ENCODE measurements at regions not wholly inside any gene's neighbourhood (a gene's known extent, or its start where the extent isn't known, plus 50 kb on each side); places are given as distances from the start of the nearest gene placed in this dataset.

DNA sequence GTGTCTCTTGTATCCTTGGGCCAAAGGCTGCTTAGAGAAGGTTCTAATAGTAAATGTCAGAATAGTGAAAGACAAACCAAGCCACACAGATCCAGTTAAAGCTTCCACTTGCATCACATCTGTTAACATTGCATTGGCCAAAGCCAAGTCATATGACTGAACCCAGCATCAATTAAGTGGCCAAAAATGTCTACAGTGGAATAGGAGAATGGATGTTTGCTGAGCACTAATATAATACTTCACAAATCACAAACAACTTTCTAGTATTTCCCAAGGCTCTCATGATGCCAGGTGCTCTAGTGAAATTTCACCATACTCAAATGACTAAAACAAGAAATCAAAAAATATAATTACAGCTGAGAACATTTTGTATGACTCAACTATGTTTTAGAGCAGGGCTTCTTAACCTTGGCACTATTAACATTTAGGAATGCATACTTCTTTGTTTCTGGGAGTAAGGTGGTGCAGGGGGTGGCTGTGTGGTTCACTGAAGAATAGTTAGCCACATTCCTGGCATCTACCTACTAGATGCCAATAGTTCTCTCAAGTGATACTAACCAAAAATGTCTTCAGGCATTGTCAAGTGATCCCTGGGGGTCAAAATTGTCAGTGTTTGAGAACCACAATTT, 148.0 kb upstream of the SPTLC3 start:
- Histone ChIP-seq H3K27ac (no peak overlapping the region), H3K36me3 (no peaks in the 10 kb centered on the region), H3K4me1 (no peaks in the 10 kb centered on the region), H2AFZ (replicated peaks) (no peak overlapping the region), H3K27me3 (no peaks in the 10 kb centered on the region), H3K79me2 (ENCODE audit: low read depth) (no peaks in the 10 kb centered on the region), H4K20me1 (ENCODE audit: low read depth) (no peaks in the 10 kb centered on the region), H3K4me3 (no peak overlapping the region), H3K9ac (no peak overlapping the region), H3F3A (ENCODE audit: low read depth) (no peaks in the 10 kb centered on the region), H3K9me3 (ENCODE audit: low read depth) (no peaks in the 10 kb centered on the region), H3K4me2 (no peak overlapping the region)
- H3K4me1 Mint-ChIP-seq = no peaks in the 10 kb centered on the region
- H3K4me3 Mint-ChIP-seq = no peak overlapping the region
- no peaks in the 10 kb centered on the region for H3K27me3 Mint-ChIP-seq (ENCODE audit: insufficient read depth, low read depth)
- no peaks in the 10 kb centered on the region for H3K36me3 Mint-ChIP-seq
- DNase-seq (ENCODE audit: low spot score) = no peak
- no peak overlapping the region for H3K27ac Mint-ChIP-seq
- TF ChIP-seq CTCF (IDR thresholded peaks at IDR 0.05) (no peak), EZH2phosphoT487 (IDR thresholded peaks at IDR 0.05) (no peak), EZH2 (IDR thresholded peaks at IDR 0.05) (no peak)
- peaks cover 3% of the 10 kb centered on the region for H3K9me3 Mint-ChIP-seq

GRCh38 chr20:12869669-12870068, 139.1 kb upstream of the SPTLC3 start:
- Mint-ChIP-seq H3K4me3 (no peak overlapping the region), H3K9me3 (no peaks in the 10 kb centered on the region)
- no peak overlapping the region for H3K4me3 ChIP-seq

DNA sequence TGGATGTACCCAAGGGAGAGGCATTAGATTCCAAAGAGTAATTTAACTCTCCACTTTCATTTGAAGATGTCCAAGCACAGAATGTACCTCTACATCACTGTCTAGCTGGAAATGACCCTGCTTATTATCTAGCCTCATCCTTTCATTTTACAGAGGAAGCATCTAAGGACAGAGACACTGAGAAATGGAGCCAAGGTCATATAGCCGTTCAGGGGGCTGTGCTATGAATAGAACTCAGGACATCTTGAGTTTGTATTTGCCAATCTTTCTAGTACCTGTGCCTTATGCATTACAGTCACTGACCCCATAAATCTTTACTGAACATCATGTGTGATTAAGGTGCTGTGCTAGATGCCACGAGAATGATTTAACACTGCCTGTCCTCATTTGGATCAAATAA, 138.2 kb upstream of the SPTLC3 start:
- peaks cover 8% of the 10 kb centered on the region for H3K4me1 Mint-ChIP-seq
- H3K9ac ChIP-seq = no peak overlapping the region
- no peak overlapping the region for H2AFZ ChIP-seq (replicated peaks)
- H3K9me3 Mint-ChIP-seq = no peaks in the 10 kb centered on the region
- no peak overlapping the region for H3K27ac Mint-ChIP-seq
- DNase-seq (ENCODE audit: low spot score) = no peak
- no peak overlapping the region for H3K4me3 ChIP-seq
- no peaks in the 10 kb centered on the region for H3K79me2 ChIP-seq (ENCODE audit: low read depth)
- H3K36me3 Mint-ChIP-seq = no peaks in the 10 kb centered on the region
- H3K27ac ChIP-seq = no peak overlapping the region
- no peaks in the 10 kb centered on the region for H4K20me1 ChIP-seq (ENCODE audit: low read depth)
- peaks cover 8% of the 10 kb centered on the region for H3K4me1 ChIP-seq
- H3K27me3 Mint-ChIP-seq (ENCODE audit: insufficient read depth, low read depth) = peaks cover 4% of the 10 kb centered on the region
- H3K9me3 ChIP-seq (ENCODE audit: low read depth) = no peaks in the 10 kb centered on the region
- H3K4me3 Mint-ChIP-seq = no peak overlapping the region
- H3F3A ChIP-seq (ENCODE audit: low read depth) = no peaks in the 10 kb centered on the region
- no peaks in the 10 kb centered on the region for H3K36me3 ChIP-seq
- no peak overlapping the region for H3K4me2 ChIP-seq
- TF ChIP-seq CTCF (IDR thresholded peaks at IDR 0.05) (no peak), EZH2 (IDR thresholded peaks at IDR 0.05) (no peak), EZH2phosphoT487 (IDR thresholded peaks at IDR 0.05) (no peak)
- no peaks in the 10 kb centered on the region for H3K27me3 ChIP-seq

More at GRCh38 chr20:12869669-12870068, 139.1 kb upstream of the SPTLC3 start:
- Mint-ChIP-seq H3K27ac (no peak overlapping the region), H3K4me1 (no peaks in the 10 kb centered on the region), H3K36me3 (no peaks in the 10 kb centered on the region), H3K27me3 (ENCODE audit: insufficient read depth, low read depth) (peaks cover 4% of the 10 kb centered on the region)
- Histone ChIP-seq H3K4me2 (no peak overlapping the region), H3K4me1 (no peaks in the 10 kb centered on the region), H3K27me3 (no peaks in the 10 kb centered on the region), H3K36me3 (no peaks in the 10 kb centered on the region), H4K20me1 (ENCODE audit: low read depth) (no peaks in the 10 kb centered on the region), H3F3A (ENCODE audit: low read depth) (no peaks in the 10 kb centered on the region), H3K79me2 (ENCODE audit: low read depth) (no peaks in the 10 kb centered on the region), H3K27ac (no peak overlapping the region), H3K9ac (no peak overlapping the region), H3K9me3 (ENCODE audit: low read depth) (no peaks in the 10 kb centered on the region), H2AFZ (replicated peaks) (no peak overlapping the region)
- DNase-seq (ENCODE audit: low spot score) = no peak
- TF ChIP-seq EZH2 (IDR thresholded peaks at IDR 0.05) = no peak
- no peak for TF ChIP-seq EZH2phosphoT487 (IDR thresholded peaks at IDR 0.05)
- TF ChIP-seq CTCF (IDR thresholded peaks at IDR 0.05) = no peak
